GM23338 (cell line): ENCODE measurements at regions not wholly inside any gene's neighbourhood (a gene's known extent, or its start where the extent isn't known, plus 50 kb on each side); places are given as distances from the start of the nearest gene placed in this dataset.

Source experiments
- ATAC-seq: fragments of 200-7000 bp; cut with Tn5 transposase; 3 replicates; pipeline ENCODE4 v1.9.1; 2020
- DNase-seq: peaks from one replicate; pipeline ENCODE4 v3.0.0-alpha.2; 2015; ENCODE audit warnings: low spot score
- H2AFZ ChIP-seq: fragments of 200-600 bp; sonication (generic); 2 replicates; pipeline ENCODE4 v1.8.0; 2016; ENCODE audit warnings: antibody characterized with exemption, mild to moderate bottlenecking, moderate library complexity
- H3F3A ChIP-seq: fragments of 200-600 bp; sonication (generic); replicated peaks from 2 replicates; pipeline ENCODE4 v1.8.0; 2017; ENCODE audit warnings: antibody characterized with exemption, mixed run types, low read depth
- H3K27ac ChIP-seq: fragments of 200-600 bp; sonication (generic); 2 replicates; pipeline ENCODE4 v1.6.1; 2016; ENCODE audit warnings: low read depth
- H3K27me3 ChIP-seq: fragments of 200-600 bp; sonication (generic); 2 replicates; pipeline ENCODE4 v1.8.0; 2016; ENCODE audit warnings: mild to moderate bottlenecking, mixed run types, moderate library complexity; ENCODE audit not compliant: insufficient read depth
- H3K36me3 ChIP-seq: fragments of 200-600 bp; sonication (generic); 2 replicates; pipeline ENCODE4 v1.8.0; 2016; ENCODE audit warnings: mild to moderate bottlenecking; ENCODE audit not compliant: insufficient read depth
- H3K4me1 ChIP-seq: fragments of 200-600 bp; sonication (generic); 2 replicates; pipeline ENCODE4 v1.8.0; 2016; ENCODE audit warnings: mild to moderate bottlenecking, moderate library complexity; ENCODE audit not compliant: insufficient read depth
- H3K4me2 ChIP-seq: fragments of 200-600 bp; sonication (generic); 2 replicates; pipeline ENCODE4 v1.7.1; 2017; ENCODE audit warnings: mixed run types
- H3K4me3 ChIP-seq: fragments of 200-600 bp; sonication (generic); 2 replicates; pipeline ENCODE4 v1.6.1; 2016; ENCODE audit warnings: mixed run types
- H3K79me2 ChIP-seq: fragments of 200-600 bp; sonication (generic); replicated peaks from 2 replicates; pipeline ENCODE4 v1.8.0; 2017; ENCODE audit warnings: mild to moderate bottlenecking; ENCODE audit not compliant: insufficient read depth
- H3K9me2 ChIP-seq: fragments of 200-600 bp; sonication (generic); 2 replicates; pipeline ENCODE4 v1.8.0; 2017; ENCODE audit not compliant: insufficient read depth
- H4K20me1 ChIP-seq: fragments of 200-600 bp; sonication (generic); replicated peaks from 2 replicates; pipeline ENCODE4 v1.8.0; 2017; ENCODE audit warnings: mild to moderate bottlenecking; ENCODE audit not compliant: insufficient read depth
- H3K27ac Mint-ChIP-seq: 2 replicates; pipeline ENCODE4 v1.8.0; 2020; ENCODE audit warnings: inconsistent platforms, mild to moderate bottlenecking, moderate library complexity, mixed read lengths
- H3K27me3 Mint-ChIP-seq: 3 replicates; pipeline ENCODE4 v1.8.0; 2022; ENCODE audit warnings: low read depth, mild to moderate bottlenecking, moderate library complexity, mixed read lengths, inconsistent platforms; ENCODE audit not compliant: insufficient read depth, poor library complexity
- H3K36me3 Mint-ChIP-seq: 3 replicates; pipeline ENCODE4 v1.8.0; 2021; ENCODE audit warnings: low read depth, mild to moderate bottlenecking, inconsistent platforms, moderate library complexity, mixed read lengths
- H3K4me1 Mint-ChIP-seq: 3 replicates; pipeline ENCODE4 v1.8.0; 2020; ENCODE audit warnings: mild to moderate bottlenecking, inconsistent platforms, mixed read lengths
- H3K4me3 Mint-ChIP-seq: 3 replicates; pipeline ENCODE4 v1.8.0; 2021; ENCODE audit warnings: moderate library complexity, mild to moderate bottlenecking, inconsistent platforms, mixed read lengths
- H3K9me3 Mint-ChIP-seq: 3 replicates; pipeline ENCODE4 v1.8.0; 2020; ENCODE audit warnings: moderate library complexity, mild to moderate bottlenecking, inconsistent platforms, mixed read lengths
- CREB1 ChIP-seq: fragments of 250-450 bp; sonication (Bioruptor Pico); IDR thresholded peaks from 2 replicates; pipeline ENCODE4 v1.5.0; 2020; ENCODE audit warnings: low read depth, mild to moderate bottlenecking, moderate library complexity
- CTCF ChIP-seq, 2 experiments: fragments of 200-600 bp in 1 of 2; sonication (generic) in 1 of 2; conservative IDR thresholded peaks; 2 replicates each; pipeline versions ENCODE4 v1.5.1 to v1.6.1; 2016 to 2017; ENCODE audit warnings: antibody characterized with exemption in 2 of 2, low read depth in 2 of 2, mild to moderate bottlenecking in 2 of 2, moderate library complexity in 1 of 2
- EZH2 ChIP-seq: fragments of 200-600 bp; sonication (generic); IDR thresholded peaks from one replicate; pipeline ENCODE4 v1.8.0; 2017; ENCODE audit warnings: antibody characterized with exemption, mild to moderate bottlenecking, low read depth; ENCODE audit not compliant: unreplicated experiment
- EZH2phosphoT487 ChIP-seq: fragments of 200-600 bp; sonication (generic); IDR thresholded peaks from one replicate; pipeline ENCODE4 v1.8.1; 2018; ENCODE audit warnings: antibody characterized with exemption; ENCODE audit not compliant: unreplicated experiment
- JUNB ChIP-seq: IDR thresholded peaks from one replicate; pipeline ENCODE4 v1.6.1; 2016; ENCODE audit warnings: antibody characterized with exemption; ENCODE audit not compliant: unreplicated experiment
- NANOG ChIP-seq: IDR thresholded peaks from 2 replicates; pipeline ENCODE4 v1.6.1; 2016; ENCODE audit warnings: antibody characterized with exemption, borderline replicate concordance
- POLR2AphosphoS5 ChIP-seq: IDR thresholded peaks from 2 replicates; pipeline ENCODE4 v1.6.1; 2016; ENCODE audit warnings: antibody characterized with exemption, low read depth
- STAT1 ChIP-seq: IDR thresholded peaks from one replicate; pipeline ENCODE4 v1.6.1; 2016; ENCODE audit warnings: antibody characterized with exemption; ENCODE audit not compliant: unreplicated experiment
- ZNF114 ChIP-seq: fragments of 250-450 bp; sonication (Bioruptor Pico); IDR thresholded peaks from 2 replicates; pipeline ENCODE4 v1.5.0; 2020; ENCODE audit warnings: mild to moderate bottlenecking, moderate library complexity
- ZNF331 ChIP-seq: fragments of 250-450 bp; sonication (Bioruptor Pico); IDR thresholded peaks from 2 replicates; pipeline ENCODE4 v1.5.0; 2020; ENCODE audit warnings: low read depth, mild to moderate bottlenecking, moderate library complexity
- TF ChIP-seq, protein P1 (sequence below): IDR thresholded peaks from one replicate; pipeline ENCODE4 v1.6.1; 2018; ENCODE audit warnings: antibody characterized with exemption; ENCODE audit not compliant: unreplicated experiment
- TF ChIP-seq, protein P2 (sequence below): IDR thresholded peaks from 2 replicates; pipeline ENCODE4 v1.6.1; 2016; ENCODE audit warnings: antibody characterized with exemption
- TF ChIP-seq, protein P3 (sequence below): fragments of 250-450 bp; sonication (Bioruptor Pico); IDR thresholded peaks from 2 replicates; pipeline ENCODE4 v1.5.0; 2020; ENCODE audit warnings: mild to moderate bottlenecking, moderate library complexity

DNA sequence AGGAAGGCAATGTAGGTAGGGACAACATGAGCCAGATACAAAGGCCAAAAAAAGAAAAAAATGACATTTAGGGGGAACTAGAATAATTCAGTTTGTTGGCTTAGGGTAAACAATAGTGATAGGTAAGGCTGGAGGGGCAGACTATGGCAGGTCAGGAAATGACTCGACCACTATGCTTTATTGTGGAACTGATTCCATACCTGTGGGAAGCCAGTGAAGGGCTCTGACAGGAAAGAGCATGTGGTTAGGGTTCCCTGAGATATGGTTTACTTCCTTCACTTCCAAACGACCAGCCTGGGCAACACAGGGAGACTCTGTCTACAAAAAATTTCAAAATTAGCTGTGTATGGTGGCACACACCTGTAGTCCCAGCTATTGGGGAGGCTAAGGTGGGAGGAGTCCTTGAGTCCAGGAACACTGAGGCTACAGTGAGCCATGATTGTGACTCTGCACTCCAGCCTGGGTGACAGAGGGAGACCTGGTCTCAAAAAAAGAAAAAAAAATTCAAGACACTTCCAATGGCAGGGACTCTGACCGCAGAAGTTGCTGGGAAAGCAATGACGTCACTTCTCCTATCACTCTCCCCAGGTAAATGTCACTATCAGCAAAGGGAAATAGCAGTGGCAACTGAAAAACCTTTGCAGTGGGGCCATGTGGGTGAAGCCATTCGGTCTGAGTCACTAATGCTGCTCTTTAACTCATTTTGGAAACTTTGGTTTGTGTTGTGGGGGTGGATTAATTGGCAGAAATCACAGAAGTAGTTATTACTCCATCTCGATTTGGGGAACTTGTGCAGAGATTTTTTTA is 192.8 kb upstream of the TSC22D1 start:
- peak overlapping the region; percentile 69; the same call in 1 of the 2 replicates for H2AFZ ChIP-seq
- DNase-seq (no peak), ATAC-seq (no peak)
- no peaks in the 10 kb centered on the region for H4K20me1 ChIP-seq
- no peaks in the 10 kb centered on the region for H3F3A ChIP-seq
- Mint-ChIP-seq H3K4me1 (peaks cover 18% of the 10 kb centered on the region), H3K9me3 (no peaks in the 10 kb centered on the region), H3K27me3 (peaks cover under 1% of the 10 kb centered on the region), H3K36me3 (no peaks in the 10 kb centered on the region), H3K27ac (no peak overlapping the region), H3K4me3 (no peak overlapping the region)
- no peaks in the 10 kb centered on the region for H3K79me2 ChIP-seq
- H3K27ac ChIP-seq = no peak overlapping the region
- H3K4me3 ChIP-seq = no peak overlapping the region
- TF ChIP-seq CTCF (conservative IDR thresholded peaks at IDR 0.05; ENCODE audit: low read depth in 2 of 2) (no peak), ZNF331 (CRISPR knock-in tag) (no peak), EZH2phosphoT487 (no peak), NANOG (no peak), STAT1 (no peak), JUNB (no peak), ZNF114 (no peak), CREB1 (CRISPR knock-in tag) (no peak), EZH2 (no peak), POLR2AphosphoS5 (no peak)
- TF ChIP-seq, protein P1, sequence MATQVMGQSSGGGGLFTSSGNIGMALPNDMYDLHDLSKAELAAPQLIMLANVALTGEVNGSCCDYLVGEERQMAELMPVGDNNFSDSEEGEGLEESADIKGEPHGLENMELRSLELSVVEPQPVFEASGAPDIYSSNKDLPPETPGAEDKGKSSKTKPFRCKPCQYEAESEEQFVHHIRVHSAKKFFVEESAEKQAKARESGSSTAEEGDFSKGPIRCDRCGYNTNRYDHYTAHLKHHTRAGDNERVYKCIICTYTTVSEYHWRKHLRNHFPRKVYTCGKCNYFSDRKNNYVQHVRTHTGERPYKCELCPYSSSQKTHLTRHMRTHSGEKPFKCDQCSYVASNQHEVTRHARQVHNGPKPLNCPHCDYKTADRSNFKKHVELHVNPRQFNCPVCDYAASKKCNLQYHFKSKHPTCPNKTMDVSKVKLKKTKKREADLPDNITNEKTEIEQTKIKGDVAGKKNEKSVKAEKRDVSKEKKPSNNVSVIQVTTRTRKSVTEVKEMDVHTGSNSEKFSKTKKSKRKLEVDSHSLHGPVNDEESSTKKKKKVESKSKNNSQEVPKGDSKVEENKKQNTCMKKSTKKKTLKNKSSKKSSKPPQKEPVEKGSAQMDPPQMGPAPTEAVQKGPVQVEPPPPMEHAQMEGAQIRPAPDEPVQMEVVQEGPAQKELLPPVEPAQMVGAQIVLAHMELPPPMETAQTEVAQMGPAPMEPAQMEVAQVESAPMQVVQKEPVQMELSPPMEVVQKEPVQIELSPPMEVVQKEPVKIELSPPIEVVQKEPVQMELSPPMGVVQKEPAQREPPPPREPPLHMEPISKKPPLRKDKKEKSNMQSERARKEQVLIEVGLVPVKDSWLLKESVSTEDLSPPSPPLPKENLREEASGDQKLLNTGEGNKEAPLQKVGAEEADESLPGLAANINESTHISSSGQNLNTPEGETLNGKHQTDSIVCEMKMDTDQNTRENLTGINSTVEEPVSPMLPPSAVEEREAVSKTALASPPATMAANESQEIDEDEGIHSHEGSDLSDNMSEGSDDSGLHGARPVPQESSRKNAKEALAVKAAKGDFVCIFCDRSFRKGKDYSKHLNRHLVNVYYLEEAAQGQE = no peak
- TF ChIP-seq, protein P2, sequence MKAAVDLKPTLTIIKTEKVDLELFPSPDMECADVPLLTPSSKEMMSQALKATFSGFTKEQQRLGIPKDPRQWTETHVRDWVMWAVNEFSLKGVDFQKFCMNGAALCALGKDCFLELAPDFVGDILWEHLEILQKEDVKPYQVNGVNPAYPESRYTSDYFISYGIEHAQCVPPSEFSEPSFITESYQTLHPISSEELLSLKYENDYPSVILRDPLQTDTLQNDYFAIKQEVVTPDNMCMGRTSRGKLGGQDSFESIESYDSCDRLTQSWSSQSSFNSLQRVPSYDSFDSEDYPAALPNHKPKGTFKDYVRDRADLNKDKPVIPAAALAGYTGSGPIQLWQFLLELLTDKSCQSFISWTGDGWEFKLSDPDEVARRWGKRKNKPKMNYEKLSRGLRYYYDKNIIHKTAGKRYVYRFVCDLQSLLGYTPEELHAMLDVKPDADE = no peak
- TF ChIP-seq, protein P3, sequence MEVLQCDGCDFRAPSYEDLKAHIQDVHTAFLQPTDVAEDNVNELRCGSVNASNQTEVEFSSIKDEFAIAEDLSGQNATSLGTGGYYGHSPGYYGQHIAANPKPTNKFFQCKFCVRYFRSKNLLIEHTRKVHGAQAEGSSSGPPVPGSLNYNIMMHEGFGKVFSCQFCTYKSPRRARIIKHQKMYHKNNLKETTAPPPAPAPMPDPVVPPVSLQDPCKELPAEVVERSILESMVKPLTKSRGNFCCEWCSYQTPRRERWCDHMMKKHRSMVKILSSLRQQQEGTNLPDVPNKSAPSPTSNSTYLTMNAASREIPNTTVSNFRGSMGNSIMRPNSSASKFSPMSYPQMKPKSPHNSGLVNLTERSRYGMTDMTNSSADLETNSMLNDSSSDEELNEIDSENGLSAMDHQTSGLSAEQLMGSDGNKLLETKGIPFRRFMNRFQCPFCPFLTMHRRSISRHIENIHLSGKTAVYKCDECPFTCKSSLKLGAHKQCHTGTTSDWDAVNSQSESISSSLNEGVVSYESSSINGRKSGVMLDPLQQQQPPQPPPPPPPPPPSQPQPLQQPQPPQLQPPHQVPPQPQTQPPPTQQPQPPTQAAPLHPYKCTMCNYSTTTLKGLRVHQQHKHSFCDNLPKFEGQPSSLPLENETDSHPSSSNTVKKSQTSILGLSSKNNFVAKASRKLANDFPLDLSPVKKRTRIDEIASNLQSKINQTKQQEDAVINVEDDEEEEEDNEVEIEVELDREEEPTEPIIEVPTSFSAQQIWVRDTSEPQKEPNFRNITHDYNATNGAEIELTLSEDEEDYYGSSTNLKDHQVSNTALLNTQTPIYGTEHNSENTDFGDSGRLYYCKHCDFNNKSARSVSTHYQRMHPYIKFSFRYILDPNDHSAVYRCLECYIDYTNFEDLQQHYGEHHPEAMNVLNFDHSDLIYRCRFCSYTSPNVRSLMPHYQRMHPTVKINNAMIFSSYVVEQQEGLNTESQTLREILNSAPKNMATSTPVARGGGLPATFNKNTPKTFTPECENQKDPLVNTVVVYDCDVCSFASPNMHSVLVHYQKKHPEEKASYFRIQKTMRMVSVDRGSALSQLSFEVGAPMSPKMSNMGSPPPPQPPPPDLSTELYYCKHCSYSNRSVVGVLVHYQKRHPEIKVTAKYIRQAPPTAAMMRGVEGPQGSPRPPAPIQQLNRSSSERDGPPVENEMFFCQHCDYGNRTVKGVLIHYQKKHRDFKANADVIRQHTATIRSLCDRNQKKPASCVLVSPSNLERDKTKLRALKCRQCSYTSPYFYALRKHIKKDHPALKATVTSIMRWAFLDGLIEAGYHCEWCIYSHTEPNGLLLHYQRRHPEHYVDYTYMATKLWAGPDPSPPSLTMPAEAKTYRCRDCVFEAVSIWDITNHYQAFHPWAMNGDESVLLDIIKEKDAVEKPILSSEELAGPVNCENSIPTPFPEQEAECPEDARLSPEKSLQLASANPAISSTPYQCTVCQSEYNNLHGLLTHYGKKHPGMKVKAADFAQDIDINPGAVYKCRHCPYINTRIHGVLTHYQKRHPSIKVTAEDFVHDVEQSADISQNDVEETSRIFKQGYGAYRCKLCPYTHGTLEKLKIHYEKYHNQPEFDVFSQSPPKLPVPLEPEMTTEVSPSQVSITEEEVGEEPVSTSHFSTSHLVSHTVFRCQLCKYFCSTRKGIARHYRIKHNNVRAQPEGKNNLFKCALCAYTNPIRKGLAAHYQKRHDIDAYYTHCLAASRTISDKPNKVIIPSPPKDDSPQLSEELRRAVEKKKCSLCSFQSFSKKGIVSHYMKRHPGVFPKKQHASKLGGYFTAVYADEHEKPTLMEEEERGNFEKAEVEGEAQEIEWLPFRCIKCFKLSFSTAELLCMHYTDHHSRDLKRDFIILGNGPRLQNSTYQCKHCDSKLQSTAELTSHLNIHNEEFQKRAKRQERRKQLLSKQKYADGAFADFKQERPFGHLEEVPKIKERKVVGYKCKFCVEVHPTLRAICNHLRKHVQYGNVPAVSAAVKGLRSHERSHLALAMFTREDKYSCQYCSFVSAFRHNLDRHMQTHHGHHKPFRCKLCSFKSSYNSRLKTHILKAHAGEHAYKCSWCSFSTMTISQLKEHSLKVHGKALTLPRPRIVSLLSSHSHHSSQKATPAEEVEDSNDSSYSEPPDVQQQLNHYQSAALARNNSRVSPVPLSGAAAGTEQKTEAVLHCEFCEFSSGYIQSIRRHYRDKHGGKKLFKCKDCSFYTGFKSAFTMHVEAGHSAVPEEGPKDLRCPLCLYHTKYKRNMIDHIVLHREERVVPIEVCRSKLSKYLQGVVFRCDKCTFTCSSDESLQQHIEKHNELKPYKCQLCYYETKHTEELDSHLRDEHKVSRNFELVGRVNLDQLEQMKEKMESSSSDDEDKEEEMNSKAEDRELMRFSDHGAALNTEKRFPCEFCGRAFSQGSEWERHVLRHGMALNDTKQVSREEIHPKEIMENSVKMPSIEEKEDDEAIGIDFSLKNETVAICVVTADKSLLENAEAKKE = no peak
- no peaks in the 10 kb centered on the region for H3K27me3 ChIP-seq
- no peak overlapping the region for H3K4me2 ChIP-seq
- no peaks in the 10 kb centered on the region for H3K4me1 ChIP-seq
- H3K36me3 ChIP-seq = no peaks in the 10 kb centered on the region
- 0 out of 2 replicates have a peak, but pooled peaks cover 2% of the 10 kb centered on the region for H3K9me2 ChIP-seq
